HepG2 (cell line): ENCODE measurements at regions not wholly inside any gene's neighbourhood (a gene's known extent, or its start where the extent isn't known, plus 50 kb on each side); places are given as distances from the start of the nearest gene placed in this dataset.

ENCODE experiments used
- EHMT2 ChIP-seq: fragments of 200-600 bp; sonication (generic); IDR thresholded peaks from 2 replicates; pipeline ENCODE4 v1.7.0; 2017; ENCODE audit warnings: antibody characterized with exemption, low read depth, low read length, borderline replicate concordance
- IRF2 ChIP-seq: IDR thresholded peaks from 2 replicates; pipeline ENCODE4 v1.6.1; 2018; ENCODE audit warnings: missing genetic modification reagents, missing compliant biosample characterization
- NR2F2 ChIP-seq: IDR thresholded peaks from 2 replicates; pipeline ENCODE4 v1.6.1; 2012; ENCODE audit warnings: low read depth, inconsistent platforms, borderline replicate concordance
- PAWR ChIP-seq: sonication (generic); formaldehyde crosslinking; IDR thresholded peaks from 2 replicates; pipeline ENCODE4 v1.4.0; 2020; ENCODE audit warnings: missing genetic modification reagents, mild to moderate bottlenecking, borderline replicate concordance
- ZFP82 ChIP-seq: sonication (generic); formaldehyde crosslinking; IDR thresholded peaks from 2 replicates; pipeline ENCODE4 v1.5.1; 2020; ENCODE audit warnings: mild to moderate bottlenecking, missing genetic modification reagents, borderline replicate concordance
- ZIK1 ChIP-seq: sonication (generic); formaldehyde crosslinking; IDR thresholded peaks from 2 replicates; pipeline ENCODE4 v1.5.0; 2020; ENCODE audit warnings: mild to moderate bottlenecking, low read depth, missing genetic modification reagents, borderline replicate concordance
- ZSCAN30 ChIP-seq: sonication (generic); formaldehyde crosslinking; IDR thresholded peaks from 2 replicates; pipeline ENCODE4 v1.5.0; 2020; ENCODE audit warnings: mild to moderate bottlenecking, missing genetic modification reagents
- TF ChIP-seq, protein P1 (sequence below): sonication (generic); formaldehyde crosslinking; IDR thresholded peaks from 2 replicates; pipeline ENCODE4 v1.8.0; 2022; ENCODE audit warnings: missing genetic modification reagents, mild to moderate bottlenecking, borderline replicate concordance
- TF ChIP-seq, protein P2 (sequence below): sonication (generic); formaldehyde crosslinking; IDR thresholded peaks from 2 replicates; pipeline ENCODE4 v1.4.0; 2020; ENCODE audit warnings: missing genetic modification reagents, borderline replicate concordance
- TF ChIP-seq, protein P3 (sequence below): sonication (generic); formaldehyde crosslinking; conservative IDR thresholded peaks from 2 replicates; pipeline ENCODE4 v1.4.0; 2020; ENCODE audit warnings: missing genetic modification reagents
- TF ChIP-seq, protein P4 (sequence below): sonication (generic); formaldehyde crosslinking; IDR thresholded peaks from 2 replicates; pipeline ENCODE4 v1.5.1; 2020; ENCODE audit warnings: mild to moderate bottlenecking, missing genetic modification reagents, moderate library complexity

DNA sequence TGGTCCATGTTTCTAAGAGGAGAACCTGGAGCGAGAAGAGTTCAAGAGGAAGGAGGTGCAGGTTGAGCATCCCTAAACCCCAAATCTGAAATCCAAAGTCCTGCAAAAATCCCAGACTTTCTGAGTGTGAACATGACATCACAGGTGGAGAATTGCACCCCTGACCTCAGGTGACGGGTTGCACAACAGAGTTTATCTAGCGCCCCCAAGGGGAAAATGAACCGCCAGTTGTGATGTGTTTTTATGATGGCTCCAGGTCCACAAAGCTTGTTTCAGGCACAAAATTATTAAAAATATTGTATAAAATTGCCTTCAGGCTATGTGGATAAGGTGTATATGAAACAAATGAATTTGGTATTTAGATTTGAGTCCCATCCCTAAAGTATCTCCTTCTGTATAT lies 420.0 kb downstream of the GABRB3 start (continued):
- TF ChIP-seq PAWR (no peak), ZSCAN30 (no peak), ZIK1 (CRISPR knock-in tag) (no peak), ZFP82 (no peak), IRF2 (CRISPR knock-in tag) (no peak), NR2F2 (no peak), EHMT2 (no peak)
- TF ChIP-seq, protein P1, sequence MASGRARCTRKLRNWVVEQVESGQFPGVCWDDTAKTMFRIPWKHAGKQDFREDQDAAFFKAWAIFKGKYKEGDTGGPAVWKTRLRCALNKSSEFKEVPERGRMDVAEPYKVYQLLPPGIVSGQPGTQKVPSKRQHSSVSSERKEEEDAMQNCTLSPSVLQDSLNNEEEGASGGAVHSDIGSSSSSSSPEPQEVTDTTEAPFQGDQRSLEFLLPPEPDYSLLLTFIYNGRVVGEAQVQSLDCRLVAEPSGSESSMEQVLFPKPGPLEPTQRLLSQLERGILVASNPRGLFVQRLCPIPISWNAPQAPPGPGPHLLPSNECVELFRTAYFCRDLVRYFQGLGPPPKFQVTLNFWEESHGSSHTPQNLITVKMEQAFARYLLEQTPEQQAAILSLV (CRISPR knock-in tag), result no peak
- TF ChIP-seq, protein P2, sequence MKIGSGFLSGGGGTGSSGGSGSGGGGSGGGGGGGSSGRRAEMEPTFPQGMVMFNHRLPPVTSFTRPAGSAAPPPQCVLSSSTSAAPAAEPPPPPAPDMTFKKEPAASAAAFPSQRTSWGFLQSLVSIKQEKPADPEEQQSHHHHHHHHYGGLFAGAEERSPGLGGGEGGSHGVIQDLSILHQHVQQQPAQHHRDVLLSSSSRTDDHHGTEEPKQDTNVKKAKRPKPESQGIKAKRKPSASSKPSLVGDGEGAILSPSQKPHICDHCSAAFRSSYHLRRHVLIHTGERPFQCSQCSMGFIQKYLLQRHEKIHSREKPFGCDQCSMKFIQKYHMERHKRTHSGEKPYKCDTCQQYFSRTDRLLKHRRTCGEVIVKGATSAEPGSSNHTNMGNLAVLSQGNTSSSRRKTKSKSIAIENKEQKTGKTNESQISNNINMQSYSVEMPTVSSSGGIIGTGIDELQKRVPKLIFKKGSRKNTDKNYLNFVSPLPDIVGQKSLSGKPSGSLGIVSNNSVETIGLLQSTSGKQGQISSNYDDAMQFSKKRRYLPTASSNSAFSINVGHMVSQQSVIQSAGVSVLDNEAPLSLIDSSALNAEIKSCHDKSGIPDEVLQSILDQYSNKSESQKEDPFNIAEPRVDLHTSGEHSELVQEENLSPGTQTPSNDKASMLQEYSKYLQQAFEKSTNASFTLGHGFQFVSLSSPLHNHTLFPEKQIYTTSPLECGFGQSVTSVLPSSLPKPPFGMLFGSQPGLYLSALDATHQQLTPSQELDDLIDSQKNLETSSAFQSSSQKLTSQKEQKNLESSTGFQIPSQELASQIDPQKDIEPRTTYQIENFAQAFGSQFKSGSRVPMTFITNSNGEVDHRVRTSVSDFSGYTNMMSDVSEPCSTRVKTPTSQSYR, result no peak
- TF ChIP-seq, protein P3, sequence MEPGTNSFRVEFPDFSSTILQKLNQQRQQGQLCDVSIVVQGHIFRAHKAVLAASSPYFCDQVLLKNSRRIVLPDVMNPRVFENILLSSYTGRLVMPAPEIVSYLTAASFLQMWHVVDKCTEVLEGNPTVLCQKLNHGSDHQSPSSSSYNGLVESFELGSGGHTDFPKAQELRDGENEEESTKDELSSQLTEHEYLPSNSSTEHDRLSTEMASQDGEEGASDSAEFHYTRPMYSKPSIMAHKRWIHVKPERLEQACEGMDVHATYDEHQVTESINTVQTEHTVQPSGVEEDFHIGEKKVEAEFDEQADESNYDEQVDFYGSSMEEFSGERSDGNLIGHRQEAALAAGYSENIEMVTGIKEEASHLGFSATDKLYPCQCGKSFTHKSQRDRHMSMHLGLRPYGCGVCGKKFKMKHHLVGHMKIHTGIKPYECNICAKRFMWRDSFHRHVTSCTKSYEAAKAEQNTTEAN (CRISPR knock-in tag), result no peak
- TF ChIP-seq, protein P4, sequence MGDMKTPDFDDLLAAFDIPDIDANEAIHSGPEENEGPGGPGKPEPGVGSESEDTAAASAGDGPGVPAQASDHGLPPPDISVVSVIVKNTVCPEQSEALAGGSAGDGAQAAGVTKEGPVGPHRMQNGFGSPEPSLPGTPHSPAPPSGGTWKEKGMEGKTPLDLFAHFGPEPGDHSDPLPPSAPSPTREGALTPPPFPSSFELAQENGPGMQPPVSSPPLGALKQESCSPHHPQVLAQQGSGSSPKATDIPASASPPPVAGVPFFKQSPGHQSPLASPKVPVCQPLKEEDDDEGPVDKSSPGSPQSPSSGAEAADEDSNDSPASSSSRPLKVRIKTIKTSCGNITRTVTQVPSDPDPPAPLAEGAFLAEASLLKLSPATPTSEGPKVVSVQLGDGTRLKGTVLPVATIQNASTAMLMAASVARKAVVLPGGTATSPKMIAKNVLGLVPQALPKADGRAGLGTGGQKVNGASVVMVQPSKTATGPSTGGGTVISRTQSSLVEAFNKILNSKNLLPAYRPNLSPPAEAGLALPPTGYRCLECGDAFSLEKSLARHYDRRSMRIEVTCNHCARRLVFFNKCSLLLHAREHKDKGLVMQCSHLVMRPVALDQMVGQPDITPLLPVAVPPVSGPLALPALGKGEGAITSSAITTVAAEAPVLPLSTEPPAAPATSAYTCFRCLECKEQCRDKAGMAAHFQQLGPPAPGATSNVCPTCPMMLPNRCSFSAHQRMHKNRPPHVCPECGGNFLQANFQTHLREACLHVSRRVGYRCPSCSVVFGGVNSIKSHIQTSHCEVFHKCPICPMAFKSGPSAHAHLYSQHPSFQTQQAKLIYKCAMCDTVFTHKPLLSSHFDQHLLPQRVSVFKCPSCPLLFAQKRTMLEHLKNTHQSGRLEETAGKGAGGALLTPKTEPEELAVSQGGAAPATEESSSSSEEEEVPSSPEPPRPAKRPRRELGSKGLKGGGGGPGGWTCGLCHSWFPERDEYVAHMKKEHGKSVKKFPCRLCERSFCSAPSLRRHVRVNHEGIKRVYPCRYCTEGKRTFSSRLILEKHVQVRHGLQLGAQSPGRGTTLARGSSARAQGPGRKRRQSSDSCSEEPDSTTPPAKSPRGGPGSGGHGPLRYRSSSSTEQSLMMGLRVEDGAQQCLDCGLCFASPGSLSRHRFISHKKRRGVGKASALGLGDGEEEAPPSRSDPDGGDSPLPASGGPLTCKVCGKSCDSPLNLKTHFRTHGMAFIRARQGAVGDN (CRISPR knock-in tag), result no peak
- TF ChIP-seq, all 625 proteins: peak for 0
